ACC112 (cell line): ENCODE measurements at regions not wholly inside any gene's neighbourhood (a gene's known extent, or its start where the extent isn't known, plus 50 kb on each side); places are given as distances from the start of the nearest gene placed in this dataset.
"Not testable (repeated sequence)": the region's sequence is repeated elsewhere in the genome, so short reads cannot be mapped to it uniquely, and the experiment has no call there.

Source experiments
- H2AFZ ChIP-seq: fragments of 200-600 bp; sonication (generic); one replicate; pipeline ENCODE4 v1.6.0; 2017; ENCODE audit warnings: antibody characterized with exemption, low read length; ENCODE audit not compliant: unreplicated experiment
- H3K27ac ChIP-seq: fragments of 200-600 bp; sonication (generic); 2 replicates; pipeline ENCODE4 v1.5.1; 2014; ENCODE audit warnings: low read depth, mild to moderate bottlenecking, antibody characterized with exemption, low read length, moderate library complexity
- H3K27me3 ChIP-seq: fragments of 200-600 bp; sonication (generic); 2 replicates; pipeline ENCODE4 v1.6.1; 2014; ENCODE audit warnings: mild to moderate bottlenecking, antibody characterized with exemption, low read length, moderate library complexity, mixed read lengths; ENCODE audit not compliant: insufficient read depth
- H3K36me3 ChIP-seq: fragments of 200-600 bp; sonication (generic); 2 replicates; pipeline ENCODE4 v1.6.1; 2016; ENCODE audit warnings: mild to moderate bottlenecking, antibody characterized with exemption, low read length, moderate library complexity, mixed read lengths; ENCODE audit not compliant: insufficient read depth
- H3K4me1 ChIP-seq: fragments of 200-600 bp; sonication (generic); one replicate; pipeline ENCODE4 v1.6.1; 2016; ENCODE audit warnings: low read length, mixed read lengths; ENCODE audit not compliant: insufficient read depth, unreplicated experiment, control insufficient read depth
- H3K4me3 ChIP-seq: fragments of 200-600 bp; sonication (generic); 2 replicates; pipeline ENCODE4 v1.5.1; 2014; ENCODE audit warnings: mild to moderate bottlenecking, low read depth, low read length
- H3K79me2 ChIP-seq: fragments of 200-600 bp; sonication (generic); one replicate; pipeline ENCODE4 v1.6.0; 2016; ENCODE audit warnings: low read length; ENCODE audit not compliant: control insufficient read depth, unreplicated experiment, insufficient read depth

DNA sequence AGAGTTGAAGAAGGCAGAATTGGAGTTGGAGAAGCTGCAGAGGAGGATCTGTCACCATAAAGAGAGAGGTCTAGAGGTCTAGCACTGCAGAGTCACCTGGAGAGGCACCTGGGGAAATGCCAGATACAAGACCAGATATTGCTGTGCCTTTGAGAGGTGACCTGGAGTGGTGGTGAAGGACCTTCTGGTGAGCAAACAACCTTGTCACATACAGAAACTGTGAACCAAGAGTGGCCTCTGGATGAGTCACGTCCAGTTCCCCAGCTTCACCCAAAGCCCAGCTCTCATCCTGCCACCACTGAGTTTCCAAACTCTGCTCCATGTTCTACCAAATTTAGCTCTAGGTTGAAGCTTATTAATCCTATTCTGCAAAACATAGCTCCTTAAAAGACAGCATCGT lies 131.1 kb upstream of the FBXL7 start:
- Histone ChIP-seq H3K27me3 (peaks cover 6% of the 10 kb centered on the region; the same call in 1 of the 2 replicates), H3K4me3 (no peak overlapping the region), H3K27ac (no peak overlapping the region), H3K4me1 (peaks cover 6% of the 10 kb centered on the region), H3K36me3 (no peaks in the 10 kb centered on the region), H3K79me2 (no peaks in the 10 kb centered on the region), H2AFZ (no peak overlapping the region)

GRCh38 chr5:15367489-15367888 lies 132.5 kb upstream of the FBXL7 start:
- no peaks in the 10 kb centered on the region for H3K36me3 ChIP-seq
- H2AFZ ChIP-seq, result no peak overlapping the region
- H3K79me2 ChIP-seq, result no peaks in the 10 kb centered on the region
- peaks cover 12% of the 10 kb centered on the region; the same call in 1 of the 2 replicates for H3K27me3 ChIP-seq
- no peak overlapping the region for H3K27ac ChIP-seq
- peaks cover 6% of the 10 kb centered on the region for H3K4me1 ChIP-seq
- H3K4me3 ChIP-seq, result no peak overlapping the region

DNA sequence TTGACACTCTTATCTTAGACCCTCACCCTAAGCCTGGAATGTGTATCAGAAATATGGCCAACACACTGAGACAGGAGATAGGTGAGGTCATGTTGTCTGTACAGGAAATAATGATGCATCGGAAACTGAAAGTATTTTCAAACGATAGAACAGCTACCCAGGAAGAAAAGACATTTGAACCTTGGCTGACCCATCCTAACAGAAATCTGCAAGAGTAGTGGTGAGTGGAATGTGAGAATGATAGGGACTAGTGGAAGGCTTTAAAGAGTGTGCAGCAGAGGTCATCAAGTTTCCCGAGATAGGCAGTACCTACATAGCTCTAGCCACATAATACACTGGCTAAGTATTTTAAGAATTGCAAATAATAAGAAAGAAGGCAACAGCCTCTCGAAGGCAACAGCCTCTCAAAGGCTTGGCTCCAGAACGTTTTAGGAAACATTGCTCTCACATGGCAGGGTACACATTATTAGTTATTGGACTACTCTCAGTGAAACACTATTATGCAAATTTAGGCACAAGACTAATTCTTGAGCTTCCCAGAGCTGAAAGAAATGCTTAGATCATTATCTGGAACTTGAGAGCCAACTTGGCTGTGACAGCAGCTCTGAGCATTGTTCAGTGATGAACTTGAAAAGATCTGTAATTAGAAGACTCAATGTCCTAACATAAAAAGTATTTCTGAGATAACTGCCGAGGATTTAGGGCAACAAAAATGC lies 133.1 kb upstream of the FBXL7 start:
- H3K79me2 ChIP-seq, result no peaks in the 10 kb centered on the region
- H3K36me3 ChIP-seq, result no peaks in the 10 kb centered on the region
- peaks cover 12% of the 10 kb centered on the region; the same call in 1 of the 2 replicates for H3K27me3 ChIP-seq
- H2AFZ ChIP-seq, result peak overlapping the region; percentile 23
- H3K4me3 ChIP-seq, result peak overlapping the region; percentile 53; the same call in 1 of the 2 replicates
- H3K4me1 ChIP-seq, result peaks cover 6% of the 10 kb centered on the region
- no peak overlapping the region for H3K27ac ChIP-seq

GRCh38 chr5:15365070-15365469 lies 134.9 kb upstream of the FBXL7 start:
- no peak overlapping the region for H2AFZ ChIP-seq
- peaks cover 6% of the 10 kb centered on the region for H3K4me1 ChIP-seq
- no peaks in the 10 kb centered on the region for H3K79me2 ChIP-seq
- H3K27me3 ChIP-seq, result peaks cover 12% of the 10 kb centered on the region; the same call in 1 of the 2 replicates
- H3K27ac ChIP-seq, result no peak overlapping the region
- H3K36me3 ChIP-seq, result no peaks in the 10 kb centered on the region
- H3K4me3 ChIP-seq, result no peak overlapping the region

GRCh38 chr5:15363601-15364000 lies 136.4 kb upstream of the FBXL7 start:
- H3K27me3 ChIP-seq, result peaks cover 12% of the 10 kb centered on the region; the same call in 1 of the 2 replicates
- no peaks in the 10 kb centered on the region for H3K36me3 ChIP-seq
- H2AFZ ChIP-seq, result no peak overlapping the region
- H3K4me3 ChIP-seq, result no peak overlapping the region
- H3K79me2 ChIP-seq, result no peaks in the 10 kb centered on the region
- peaks cover 6% of the 10 kb centered on the region for H3K4me1 ChIP-seq
- H3K27ac ChIP-seq, result no peak overlapping the region

DNA sequence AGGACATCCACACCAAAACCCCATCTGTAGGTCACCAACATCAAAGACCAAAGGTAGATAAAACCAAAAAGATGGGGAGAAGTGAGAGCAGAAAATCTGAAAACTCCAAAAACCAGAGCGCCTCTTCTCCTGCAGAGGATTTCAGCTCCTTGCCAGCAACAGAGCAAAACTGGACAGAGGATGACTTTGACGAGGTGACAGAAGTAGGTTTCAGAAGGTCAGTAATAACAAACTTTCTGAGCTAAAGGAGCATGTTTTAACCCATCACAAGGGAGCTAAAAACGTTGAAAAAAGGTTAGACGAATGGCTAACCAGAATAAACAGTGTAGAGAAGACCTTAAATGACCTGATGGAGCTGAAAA lies 142.9 kb upstream of the FBXL7 start:
- not testable (repeated sequence) for H3K4me1 ChIP-seq, H3K36me3 ChIP-seq, H3K27ac ChIP-seq, H3K4me3 ChIP-seq, H3K79me2 ChIP-seq, H2AFZ ChIP-seq
- H3K27me3 ChIP-seq, result peaks cover 11% of the 10 kb centered on the region

DNA sequence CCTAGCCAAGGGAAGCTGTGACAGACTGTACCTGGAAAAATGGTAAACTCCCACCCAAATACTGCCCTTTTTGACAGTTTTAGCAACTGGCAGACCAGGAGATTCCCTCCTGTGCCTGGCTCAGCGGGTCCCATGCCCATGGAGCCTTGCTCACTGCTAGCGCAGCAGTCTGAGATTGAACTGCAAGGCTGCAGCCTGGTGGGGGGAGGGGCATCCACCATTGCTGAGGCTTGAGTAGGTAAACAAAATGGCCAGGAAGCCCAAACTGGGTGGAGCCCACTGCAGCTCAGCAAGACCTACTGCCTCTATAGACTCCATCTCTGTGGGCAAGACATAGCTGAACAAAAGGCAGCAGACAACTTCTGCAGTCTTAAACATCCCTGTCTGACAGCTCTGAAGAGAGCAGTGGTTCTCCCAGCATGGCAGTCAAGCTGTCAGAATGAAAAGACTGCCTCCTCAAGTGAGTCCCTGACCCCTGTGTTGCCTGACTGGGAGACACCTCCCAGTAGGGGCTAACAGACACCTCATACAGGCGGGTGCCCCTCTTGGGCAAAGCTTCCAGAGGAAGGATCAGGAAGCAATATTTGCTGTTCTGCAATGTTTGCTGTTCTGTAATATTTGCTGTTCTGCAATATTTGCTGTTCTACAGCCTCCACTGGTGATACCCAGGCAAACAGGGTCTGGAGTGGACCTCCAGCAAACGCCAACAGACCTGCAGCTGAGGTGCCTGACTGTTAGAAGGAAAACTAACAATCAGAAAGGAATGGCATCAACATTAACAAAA lies 143.5 kb upstream of the FBXL7 start:
- H3K4me1 ChIP-seq, H3K4me3 ChIP-seq, H3K27ac ChIP-seq, H3K79me2 ChIP-seq, H3K36me3 ChIP-seq, H2AFZ ChIP-seq: not testable (repeated sequence)
- peaks cover 15% of the 10 kb centered on the region for H3K27me3 ChIP-seq

- Histone ChIP-seq H3K79me2 (no peaks in the 10 kb centered on the region), H3K27me3 (peaks cover 17% of the 10 kb centered on the region), H3K4me1 (no peaks in the 10 kb centered on the region), H3K36me3 (no peaks in the 10 kb centered on the region), H3K27ac (no peak overlapping the region), H2AFZ (no peak overlapping the region), H3K4me3 (no peak overlapping the region)
These were observed 146.0 kb upstream of the FBXL7 start for GRCh38 chr5:15354021-15354420.

DNA sequence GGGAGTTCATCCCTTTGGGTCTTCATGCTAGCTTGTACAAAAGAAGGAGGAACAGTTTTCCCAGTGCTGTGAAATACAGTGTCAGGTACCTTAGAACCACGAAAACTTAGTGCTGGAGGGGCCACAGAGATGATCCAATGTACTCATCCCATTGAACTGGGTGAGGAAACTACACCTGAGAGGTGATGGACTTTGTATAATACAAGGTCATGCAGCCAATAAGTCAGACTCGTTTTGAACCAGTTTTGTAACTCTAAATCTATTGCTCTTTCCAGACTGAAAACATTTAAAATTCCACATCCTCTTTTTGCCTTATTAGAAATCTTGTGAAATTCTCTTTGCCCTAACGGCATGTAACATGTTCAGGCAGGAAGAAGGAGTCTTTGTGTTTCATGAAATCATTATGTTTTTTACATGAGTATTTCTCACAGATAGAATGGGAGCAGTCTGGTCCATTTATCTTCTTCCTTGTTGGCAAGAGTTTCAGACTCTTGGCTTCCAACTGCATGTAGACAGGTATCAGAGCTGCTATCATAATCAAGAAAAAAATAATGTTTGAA lies 146.8 kb upstream of the FBXL7 start:
- H3K79me2 ChIP-seq, result no peaks in the 10 kb centered on the region
- no peak overlapping the region for H3K27ac ChIP-seq
- H2AFZ ChIP-seq, result no peak overlapping the region
- H3K27me3 ChIP-seq, result peaks cover 22% of the 10 kb centered on the region
- no peaks in the 10 kb centered on the region for H3K4me1 ChIP-seq
- H3K4me3 ChIP-seq, result no peak overlapping the region
- H3K36me3 ChIP-seq, result no peaks in the 10 kb centered on the region

DNA sequence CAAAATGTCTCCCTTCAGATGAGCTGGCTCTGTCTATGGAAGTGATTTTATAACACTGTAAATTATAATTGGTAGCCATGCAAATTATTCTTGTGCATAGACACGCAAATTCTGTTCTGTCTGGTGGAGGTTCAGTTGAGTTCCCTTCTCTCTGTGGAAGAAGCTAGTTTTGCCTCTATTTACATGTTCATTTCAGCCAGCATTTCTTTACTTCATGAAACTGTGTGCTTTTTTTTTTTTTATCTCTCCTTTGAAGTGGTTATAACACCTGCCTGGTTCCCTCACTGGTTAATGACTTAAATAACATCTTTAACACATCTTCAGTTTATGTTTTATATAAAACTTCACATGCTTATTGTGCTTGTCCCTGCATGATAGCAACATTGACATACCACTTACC lies 149.4 kb upstream of the FBXL7 start:
- Histone ChIP-seq H3K79me2 (no peaks in the 10 kb centered on the region), H3K4me1 (no peaks in the 10 kb centered on the region), H3K36me3 (no peaks in the 10 kb centered on the region), H3K27ac (no peak overlapping the region), H2AFZ (no peak overlapping the region), H3K4me3 (no peak overlapping the region), H3K27me3 (peaks cover 22% of the 10 kb centered on the region)
